ENCODE measurements at regions not wholly inside any gene's neighbourhood (a gene's known extent, or its start where the extent isn't known, plus 50 kb on each side); places are given as distances from the start of the nearest gene placed in this dataset.

DNA sequence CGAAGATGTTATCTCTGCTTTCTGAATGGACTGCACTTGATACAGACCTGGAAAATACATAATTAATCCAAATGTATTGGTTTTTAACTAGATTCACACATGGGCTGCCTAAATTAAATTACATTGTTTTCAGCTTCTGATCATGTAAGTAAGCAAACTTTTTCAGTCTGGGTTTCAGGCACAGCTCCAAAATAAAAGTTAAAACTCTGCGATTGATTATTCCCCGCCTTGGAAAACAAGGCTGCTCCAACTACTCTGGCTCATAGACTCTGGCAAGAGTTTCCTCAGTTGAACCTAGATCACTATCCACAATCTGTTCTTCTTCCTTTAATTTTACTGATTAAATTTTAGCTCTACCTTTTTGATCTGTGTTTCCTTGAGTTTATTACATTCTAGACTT lies 526.0 kb upstream of the SPRY2 start:
- TF ChIP-seq, protein P1, sequence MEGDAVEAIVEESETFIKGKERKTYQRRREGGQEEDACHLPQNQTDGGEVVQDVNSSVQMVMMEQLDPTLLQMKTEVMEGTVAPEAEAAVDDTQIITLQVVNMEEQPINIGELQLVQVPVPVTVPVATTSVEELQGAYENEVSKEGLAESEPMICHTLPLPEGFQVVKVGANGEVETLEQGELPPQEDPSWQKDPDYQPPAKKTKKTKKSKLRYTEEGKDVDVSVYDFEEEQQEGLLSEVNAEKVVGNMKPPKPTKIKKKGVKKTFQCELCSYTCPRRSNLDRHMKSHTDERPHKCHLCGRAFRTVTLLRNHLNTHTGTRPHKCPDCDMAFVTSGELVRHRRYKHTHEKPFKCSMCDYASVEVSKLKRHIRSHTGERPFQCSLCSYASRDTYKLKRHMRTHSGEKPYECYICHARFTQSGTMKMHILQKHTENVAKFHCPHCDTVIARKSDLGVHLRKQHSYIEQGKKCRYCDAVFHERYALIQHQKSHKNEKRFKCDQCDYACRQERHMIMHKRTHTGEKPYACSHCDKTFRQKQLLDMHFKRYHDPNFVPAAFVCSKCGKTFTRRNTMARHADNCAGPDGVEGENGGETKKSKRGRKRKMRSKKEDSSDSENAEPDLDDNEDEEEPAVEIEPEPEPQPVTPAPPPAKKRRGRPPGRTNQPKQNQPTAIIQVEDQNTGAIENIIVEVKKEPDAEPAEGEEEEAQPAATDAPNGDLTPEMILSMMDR (IDR thresholded peaks at IDR 0.05; ENCODE audit: poor library complexity) = no peak
- TF ChIP-seq EZH2 (IDR thresholded peaks at IDR 0.05; ENCODE audit: borderline replicate concordance) = no peak

All from hepatocyte (in vitro differentiated cells).